Colonic mucosa (tissue), 4 donors: ENCODE measurements at regions not wholly inside any gene's neighbourhood (a gene's known extent, or its start where the extent isn't known, plus 50 kb on each side); places are given as distances from the start of the nearest gene placed in this dataset.
A peak's percentile ranks its signal among the peaks of the same experiment; 100 is the strongest.

Experiments
- DNase-seq: peaks from one replicate; pipeline ENCODE4 v3.0.0-alpha.2; 2020
- H3K27ac ChIP-seq: fragments of 200-600 bp; one replicate; pipeline ENCODE4 v1.8.0; 2021
- H3K27me3 ChIP-seq: fragments of 200-600 bp; one replicate; pipeline ENCODE4 v1.8.0; 2021
- H3K36me3 ChIP-seq: fragments of 200-600 bp; one replicate; pipeline ENCODE4 v1.8.0; 2021
- H3K4me1 ChIP-seq: fragments of 200-600 bp; one replicate; pipeline ENCODE4 v1.8.0; 2021; ENCODE audit warnings: mild to moderate bottlenecking
- H3K4me3 ChIP-seq: fragments of 200-600 bp; one replicate; pipeline ENCODE4 v1.8.0; 2021
- H3K9ac ChIP-seq, 2 donors: one replicate each; pipeline ENCODE4 v1.7.0; 2013; ENCODE audit warnings: control low read depth in 2 of 2, low read depth in 2 of 2, low read length in 2 of 2
- H3K9me3 ChIP-seq: fragments of 200-600 bp; one replicate; pipeline ENCODE4 v1.8.0; 2021
- CTCF ChIP-seq: fragments of 200-600 bp; IDR thresholded peaks from one replicate; pipeline ENCODE4 v1.8.0; 2022; ENCODE audit warnings: antibody characterized with exemption, mild to moderate bottlenecking
- intact Hi-C: fragments of 100-400 bp; cut with DNase I; formaldehyde crosslinking; loops from one replicate; pipeline ENCODE4 v1.14.1; 2022
- donor health status: healthy.
- donor health status: DM: no; HTN: no; CAD: no.
- donor health status: DM: no; HTN: no; CAD: no.

GRCh38 chr6:21908161-21908848, 314.8 kb downstream of the SOX4 start:
- Histone ChIP-seq H3K4me1 (no peaks in the 10 kb centered on the region), H3K9me3 (no peaks in the 10 kb centered on the region), H3K9ac (no peak overlapping the region), H3K36me3 (no peaks in the 10 kb centered on the region), H3K27ac (no peak overlapping the region), H3K4me3 (no peak overlapping the region), H3K27me3 (no peaks in the 10 kb centered on the region)
- no peak for TF ChIP-seq CTCF
- DNase-seq, result no peak
- intact Hi-C loops, result no loop called here

- Histone ChIP-seq H3K9me3 (no peaks in the 10 kb centered on the region), H3K9ac (no peak overlapping the region), H3K4me1 (no peaks in the 10 kb centered on the region), H3K36me3 (no peaks in the 10 kb centered on the region), H3K27me3 (no peaks in the 10 kb centered on the region), H3K4me3 (no peak overlapping the region), H3K27ac (no peak overlapping the region)
- no peak for TF ChIP-seq CTCF
- DNase-seq, result no peak
- intact Hi-C loops, result no loop called here
Measured at GRCh38 chr6:21909321-21909720, 315.8 kb downstream of the SOX4 start.

GRCh38 chr6:21911208-21911607, 317.7 kb downstream of the SOX4 start:
- intact Hi-C loops, result no loop called here
- Histone ChIP-seq H3K27ac (no peak overlapping the region), H3K4me1 (no peaks in the 10 kb centered on the region), H3K9me3 (no peaks in the 10 kb centered on the region), H3K36me3 (no peaks in the 10 kb centered on the region), H3K4me3 (no peak overlapping the region), H3K27me3 (no peaks in the 10 kb centered on the region), H3K9ac (no peak overlapping the region)
- no peak for DNase-seq
- no peak for TF ChIP-seq CTCF

GRCh38 chr6:21912151-21912832, 318.7 kb downstream of the SOX4 start:
- no peak overlapping the region for H3K9ac ChIP-seq
- H3K4me1 ChIP-seq, result no peaks in the 10 kb centered on the region
- H3K27me3 ChIP-seq, result no peaks in the 10 kb centered on the region
- no peaks in the 10 kb centered on the region for H3K9me3 ChIP-seq
- H3K36me3 ChIP-seq, result no peaks in the 10 kb centered on the region
- no peak for DNase-seq
- H3K27ac ChIP-seq, result no peak overlapping the region
- no peak overlapping the region for H3K4me3 ChIP-seq
- intact Hi-C loops, result no loop called here
- no peak for TF ChIP-seq CTCF

GRCh38 chr6:21914121-21914973, 320.8 kb downstream of the SOX4 start:
- no peaks in the 10 kb centered on the region for H3K9me3 ChIP-seq
- H3K9ac ChIP-seq, result no peak overlapping the region
- DNase-seq, result peak; percentile 57
- H3K36me3 ChIP-seq, result no peaks in the 10 kb centered on the region
- H3K4me3 ChIP-seq, result no peak overlapping the region
- no peak overlapping the region for H3K27ac ChIP-seq
- H3K4me1 ChIP-seq, result no peaks in the 10 kb centered on the region
- intact Hi-C loops, result no loop called here
- no peak for TF ChIP-seq CTCF
- no peaks in the 10 kb centered on the region for H3K27me3 ChIP-seq
